ENCODE measurements at regions not wholly inside any gene's neighbourhood (a gene's known extent, or its start where the extent isn't known, plus 50 kb on each side); places are given as distances from the start of the nearest gene placed in this dataset.
A peak's percentile ranks its signal among the peaks of the same experiment; 100 is the strongest.

DNA sequence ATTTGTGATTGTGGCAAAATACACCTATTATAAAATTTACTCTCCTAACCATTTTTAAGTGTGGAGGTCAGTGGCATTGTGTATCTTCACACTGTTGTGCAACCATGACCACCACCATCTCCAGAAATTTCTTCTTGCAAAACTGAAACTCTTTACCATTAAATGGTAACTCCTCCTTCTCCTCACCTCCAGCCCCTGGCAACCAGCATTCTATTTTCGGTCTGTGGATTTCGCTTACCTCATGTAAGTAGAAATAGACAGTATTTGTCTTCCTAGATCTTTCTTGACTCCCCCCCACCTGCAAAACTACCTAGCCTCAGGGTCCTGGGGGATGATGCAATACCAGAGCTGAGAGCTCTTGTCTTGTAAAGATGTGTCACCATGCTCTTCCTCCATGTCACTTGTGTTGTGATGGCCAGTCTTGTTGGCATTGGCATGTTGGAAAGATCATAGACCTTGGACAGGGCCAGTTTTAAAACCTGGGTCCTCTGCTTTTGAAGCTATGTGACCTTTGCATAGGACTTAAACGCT is 71.1 kb upstream of the EMX2 start:
- Histone ChIP-seq H3K36me3 (ENCODE audit: control insufficient read depth, insufficient read depth, low read length) (no peaks in the 10 kb centered on the region), H3K4me3 (ENCODE audit: low read depth, low read length) (no peak overlapping the region), H3K27ac (ENCODE audit: low read depth, low read length) (no peak overlapping the region), H3K27me3 (ENCODE audit: control insufficient read depth, insufficient read depth, low read length) (no peaks in the 10 kb centered on the region), H3K4me1 (ENCODE audit: control insufficient read depth, insufficient read depth, low read length) (no peaks in the 10 kb centered on the region), H3K9me3 (ENCODE audit: control insufficient read depth, insufficient read depth, low read length) (no peaks in the 10 kb centered on the region), H3K9ac (ENCODE audit: low read depth, low read length) (no peak overlapping the region)

- Histone ChIP-seq H3K36me3 (ENCODE audit: control insufficient read depth, insufficient read depth, low read length) (no peaks in the 10 kb centered on the region), H3K4me3 (ENCODE audit: low read depth, low read length) (no peak overlapping the region), H3K9ac (ENCODE audit: low read depth, low read length) (no peak overlapping the region), H3K9me3 (ENCODE audit: control insufficient read depth, insufficient read depth, low read length) (no peaks in the 10 kb centered on the region), H3K4me1 (ENCODE audit: control insufficient read depth, insufficient read depth, low read length) (no peaks in the 10 kb centered on the region), H3K27ac (ENCODE audit: low read depth, low read length) (no peak overlapping the region), H3K27me3 (ENCODE audit: control insufficient read depth, insufficient read depth, low read length) (no peaks in the 10 kb centered on the region)
Observed at GRCh38 chr10:117470733-117471132, 71.8 kb upstream of the EMX2 start.

GRCh38 chr10:117468665-117469064 is 73.9 kb upstream of the EMX2 start:
- Histone ChIP-seq H3K9ac (ENCODE audit: low read depth, low read length) (no peak overlapping the region), H3K4me3 (ENCODE audit: low read depth, low read length) (no peak overlapping the region), H3K27ac (ENCODE audit: low read depth, low read length) (no peak overlapping the region), H3K36me3 (ENCODE audit: control insufficient read depth, insufficient read depth, low read length) (no peaks in the 10 kb centered on the region), H3K4me1 (ENCODE audit: control insufficient read depth, insufficient read depth, low read length) (no peaks in the 10 kb centered on the region), H3K9me3 (ENCODE audit: control insufficient read depth, insufficient read depth, low read length) (no peaks in the 10 kb centered on the region), H3K27me3 (ENCODE audit: control insufficient read depth, insufficient read depth, low read length) (no peaks in the 10 kb centered on the region)

DNA sequence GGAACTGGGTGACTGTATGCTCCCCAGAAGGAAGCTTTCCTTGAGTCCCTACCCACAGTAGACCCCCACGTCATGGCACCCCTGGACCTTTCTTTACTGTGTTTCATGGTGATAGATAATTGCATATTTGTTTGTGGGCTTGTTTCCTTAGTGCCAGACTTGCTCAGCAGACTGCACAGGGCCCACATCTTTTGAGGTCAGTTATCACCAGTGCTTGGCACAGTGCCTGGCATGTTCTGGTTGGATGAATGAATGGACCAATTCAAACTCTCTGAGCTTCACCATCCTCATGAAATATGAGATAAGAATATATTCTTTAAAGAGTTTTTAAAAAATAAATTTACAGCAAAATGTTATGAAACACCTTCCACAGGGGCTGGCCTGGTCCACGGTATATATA is 78.4 kb upstream of the EMX2 start:
- H3K27ac ChIP-seq (ENCODE audit: low read depth, low read length): no peak overlapping the region
- peaks cover 8% of the 10 kb centered on the region for H3K4me1 ChIP-seq (ENCODE audit: control insufficient read depth, insufficient read depth, low read length)
- no peak overlapping the region for H3K9ac ChIP-seq (ENCODE audit: low read depth, low read length)
- no peaks in the 10 kb centered on the region for H3K36me3 ChIP-seq (ENCODE audit: control insufficient read depth, insufficient read depth, low read length)
- no peaks in the 10 kb centered on the region for H3K9me3 ChIP-seq (ENCODE audit: control insufficient read depth, insufficient read depth, low read length)
- H3K4me3 ChIP-seq (ENCODE audit: low read depth, low read length): no peak overlapping the region
- H3K27me3 ChIP-seq (ENCODE audit: control insufficient read depth, insufficient read depth, low read length): no peaks in the 10 kb centered on the region

GRCh38 chr10:117463545-117463920 is 79.0 kb upstream of the EMX2 start:
- Histone ChIP-seq H3K9ac (ENCODE audit: low read depth, low read length) (no peak overlapping the region), H3K27me3 (ENCODE audit: control insufficient read depth, insufficient read depth, low read length) (no peaks in the 10 kb centered on the region), H3K36me3 (ENCODE audit: control insufficient read depth, insufficient read depth, low read length) (no peaks in the 10 kb centered on the region), H3K27ac (ENCODE audit: low read depth, low read length) (no peak overlapping the region), H3K4me3 (ENCODE audit: low read depth, low read length) (no peak overlapping the region), H3K9me3 (ENCODE audit: control insufficient read depth, insufficient read depth, low read length) (no peaks in the 10 kb centered on the region), H3K4me1 (ENCODE audit: control insufficient read depth, insufficient read depth, low read length) (peaks cover 8% of the 10 kb centered on the region)

GRCh38 chr10:117462816-117463544 is 79.6 kb upstream of the EMX2 start:
- no peaks in the 10 kb centered on the region for H3K36me3 ChIP-seq (ENCODE audit: control insufficient read depth, insufficient read depth, low read length)
- no peaks in the 10 kb centered on the region for H3K27me3 ChIP-seq (ENCODE audit: control insufficient read depth, insufficient read depth, low read length)
- H3K4me3 ChIP-seq (ENCODE audit: low read depth, low read length): no peak overlapping the region
- H3K9ac ChIP-seq (ENCODE audit: low read depth, low read length): no peak overlapping the region
- H3K4me1 ChIP-seq (ENCODE audit: control insufficient read depth, insufficient read depth, low read length): peaks cover 8% of the 10 kb centered on the region
- no peaks in the 10 kb centered on the region for H3K9me3 ChIP-seq (ENCODE audit: control insufficient read depth, insufficient read depth, low read length)
- no peak overlapping the region for H3K27ac ChIP-seq (ENCODE audit: low read depth, low read length)

DNA sequence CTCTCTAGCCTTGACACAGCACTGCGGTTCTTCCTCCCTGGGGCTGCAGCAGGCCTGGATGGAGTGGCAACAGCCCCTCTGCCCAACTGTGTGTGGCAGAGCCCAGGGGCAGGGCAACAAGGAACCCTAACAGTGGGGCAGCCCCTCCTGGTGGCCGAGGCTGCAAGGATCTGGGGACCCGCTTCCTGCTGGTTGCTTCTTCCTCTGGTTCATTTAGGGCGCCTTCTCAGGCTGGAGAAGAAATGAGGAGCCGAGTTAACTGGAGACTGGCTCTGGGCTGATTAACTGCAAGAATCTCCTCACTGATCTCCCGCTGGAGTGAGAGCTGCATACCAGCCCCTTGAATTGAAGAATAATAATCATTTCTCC is 80.1 kb upstream of the EMX2 start:
- Histone ChIP-seq H3K4me1 (ENCODE audit: control insufficient read depth, insufficient read depth, low read length) (peaks cover 8% of the 10 kb centered on the region), H3K4me3 (ENCODE audit: low read depth, low read length) (no peak overlapping the region), H3K36me3 (ENCODE audit: control insufficient read depth, insufficient read depth, low read length) (no peaks in the 10 kb centered on the region), H3K9ac (ENCODE audit: low read depth, low read length) (no peak overlapping the region), H3K27me3 (ENCODE audit: control insufficient read depth, insufficient read depth, low read length) (no peaks in the 10 kb centered on the region), H3K27ac (ENCODE audit: low read depth, low read length) (peak overlapping the region; percentile 10), H3K9me3 (ENCODE audit: control insufficient read depth, insufficient read depth, low read length) (no peaks in the 10 kb centered on the region)

DNA sequence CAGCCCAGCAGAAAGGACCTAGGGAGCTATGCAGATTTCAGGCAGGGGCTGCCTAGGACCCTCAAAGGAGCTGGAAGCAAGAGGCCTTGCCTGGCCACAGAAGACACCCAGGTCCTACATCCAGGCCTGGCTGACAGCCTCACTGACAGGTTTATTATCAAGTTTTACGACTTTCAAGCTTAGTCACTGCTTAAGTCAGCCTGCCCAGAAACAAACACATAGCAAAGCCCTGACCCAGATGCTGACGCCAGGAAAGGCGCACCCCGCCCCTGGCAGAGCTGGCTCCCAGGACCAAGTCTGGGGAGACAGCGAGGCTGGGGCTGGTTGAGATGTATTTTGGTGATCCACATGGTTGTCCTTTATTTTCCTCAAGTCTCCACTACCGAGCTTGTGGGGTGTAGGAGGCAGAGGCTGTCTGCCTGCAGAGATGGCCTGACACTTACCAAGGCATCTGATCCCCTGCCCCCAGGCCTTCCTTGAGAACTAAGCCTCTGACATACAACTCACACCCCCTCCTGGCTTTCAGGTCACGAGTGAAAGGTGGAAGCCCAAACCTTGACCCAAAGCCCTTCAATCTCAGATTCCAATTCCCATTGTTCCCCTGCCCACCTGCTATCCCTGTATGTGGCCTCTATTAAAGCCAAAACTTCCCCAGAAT is 80.7 kb upstream of the EMX2 start:
- Histone ChIP-seq H3K36me3 (ENCODE audit: control insufficient read depth, insufficient read depth, low read length) (no peaks in the 10 kb centered on the region), H3K9me3 (ENCODE audit: control insufficient read depth, insufficient read depth, low read length) (no peaks in the 10 kb centered on the region), H3K27ac (ENCODE audit: low read depth, low read length) (peak overlapping the region; percentile 10), H3K4me3 (ENCODE audit: low read depth, low read length) (no peak overlapping the region), H3K9ac (ENCODE audit: low read depth, low read length) (no peak overlapping the region), H3K4me1 (ENCODE audit: control insufficient read depth, insufficient read depth, low read length) (peaks cover 8% of the 10 kb centered on the region), H3K27me3 (ENCODE audit: control insufficient read depth, insufficient read depth, low read length) (no peaks in the 10 kb centered on the region)

DNA sequence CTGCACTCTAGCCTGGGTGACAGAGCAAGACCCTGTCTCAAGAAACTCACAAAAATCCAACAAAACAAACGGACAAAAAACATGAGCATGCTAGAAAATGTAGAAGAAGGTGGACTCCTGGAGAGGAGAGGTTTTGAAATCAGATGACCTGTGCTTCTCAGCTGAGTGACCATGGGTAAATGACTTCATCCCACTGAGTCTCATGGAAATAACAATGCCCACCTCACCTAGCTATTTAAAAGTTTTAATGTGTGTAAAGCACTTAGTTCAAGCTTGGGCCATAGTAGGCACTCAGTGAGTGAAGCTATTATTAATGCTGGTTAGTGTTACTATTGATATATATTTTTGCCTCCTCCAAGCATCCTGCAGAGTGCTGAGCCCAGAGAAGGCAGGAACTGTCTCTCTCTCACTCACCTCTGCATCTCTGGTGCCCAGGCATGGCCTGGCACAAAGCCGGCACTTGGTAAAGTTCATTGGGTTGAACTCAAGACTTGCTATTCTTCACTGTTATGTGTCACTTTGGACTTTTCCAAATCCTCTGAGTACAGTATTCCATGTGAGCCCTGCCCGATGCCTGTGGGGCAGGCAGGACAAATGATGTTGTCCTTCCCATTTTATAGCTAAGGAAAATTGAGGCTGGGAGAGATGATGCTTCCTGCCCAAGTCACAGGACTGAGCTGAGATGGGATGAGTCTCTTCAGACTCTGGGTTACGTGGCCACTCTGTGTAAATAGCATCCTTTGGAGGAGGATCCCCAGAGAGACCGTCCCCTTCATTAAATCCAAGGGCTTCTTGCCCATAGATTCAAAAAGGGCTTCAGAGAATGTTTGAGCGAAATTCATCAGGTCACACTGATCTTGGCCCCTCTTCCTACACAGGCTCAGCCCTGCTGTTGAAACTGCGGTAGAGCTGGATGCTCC is 81.4 kb upstream of the EMX2 start:
- H3K9me3 ChIP-seq (ENCODE audit: control insufficient read depth, insufficient read depth, low read length): no peaks in the 10 kb centered on the region
- H3K27me3 ChIP-seq (ENCODE audit: control insufficient read depth, insufficient read depth, low read length): no peaks in the 10 kb centered on the region
- no peak overlapping the region for H3K4me3 ChIP-seq (ENCODE audit: low read depth, low read length)
- no peaks in the 10 kb centered on the region for H3K36me3 ChIP-seq (ENCODE audit: control insufficient read depth, insufficient read depth, low read length)
- H3K4me1 ChIP-seq (ENCODE audit: control insufficient read depth, insufficient read depth, low read length): peaks cover 8% of the 10 kb centered on the region
- no peak overlapping the region for H3K27ac ChIP-seq (ENCODE audit: low read depth, low read length)
- no peak overlapping the region for H3K9ac ChIP-seq (ENCODE audit: low read depth, low read length)

DNA sequence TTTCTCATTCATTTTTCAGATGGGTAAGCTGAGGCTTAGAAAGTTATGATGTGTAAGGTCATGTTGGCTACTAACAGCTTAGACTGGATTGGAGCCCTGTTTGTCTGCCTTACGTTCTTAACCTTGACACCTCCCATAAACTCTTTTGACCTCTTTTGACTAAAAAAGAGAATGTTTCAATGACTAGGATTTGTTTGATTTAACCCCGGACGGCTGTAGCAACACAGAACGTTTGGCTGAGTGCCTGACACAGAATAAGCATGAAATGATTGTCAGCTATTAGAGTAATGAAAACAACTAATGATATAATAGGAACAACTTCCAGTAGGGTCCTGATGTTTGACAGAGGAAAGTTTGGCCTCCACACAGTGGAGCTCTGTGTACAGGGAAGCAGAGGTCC is 83.3 kb upstream of the PDZD8 start:
- H3K4me3 ChIP-seq (ENCODE audit: low read depth, low read length): no peak overlapping the region
- H3K4me1 ChIP-seq (ENCODE audit: control insufficient read depth, insufficient read depth, low read length): peaks cover 8% of the 10 kb centered on the region
- no peaks in the 10 kb centered on the region for H3K9me3 ChIP-seq (ENCODE audit: control insufficient read depth, insufficient read depth, low read length)
- no peak overlapping the region for H3K27ac ChIP-seq (ENCODE audit: low read depth, low read length)
- H3K27me3 ChIP-seq (ENCODE audit: control insufficient read depth, insufficient read depth, low read length): no peaks in the 10 kb centered on the region
- no peak overlapping the region for H3K9ac ChIP-seq (ENCODE audit: low read depth, low read length)
- H3K36me3 ChIP-seq (ENCODE audit: control insufficient read depth, insufficient read depth, low read length): no peaks in the 10 kb centered on the region

DNA sequence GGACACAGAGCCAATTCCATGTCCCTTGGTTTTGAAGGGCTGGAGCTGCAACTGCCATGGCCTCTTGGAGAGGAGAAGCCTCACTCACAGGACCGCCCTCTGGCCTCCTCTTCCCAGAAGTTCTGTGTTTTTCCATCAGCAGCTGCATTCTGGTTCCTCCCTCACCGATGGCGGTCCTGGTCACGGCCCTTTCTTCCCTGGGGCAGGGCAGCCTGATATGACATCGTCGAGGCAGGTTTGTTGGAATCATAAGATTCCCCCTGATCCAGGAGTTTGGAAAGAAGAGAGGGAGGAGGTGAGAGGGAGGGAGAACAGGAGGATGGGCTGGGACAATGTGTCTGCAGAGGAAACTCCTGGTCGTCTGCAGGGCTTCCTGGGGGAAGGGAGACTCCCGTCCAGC is 82.7 kb upstream of the PDZD8 start:
- no peak overlapping the region for H3K9ac ChIP-seq (ENCODE audit: low read depth, low read length)
- peaks cover 8% of the 10 kb centered on the region for H3K4me1 ChIP-seq (ENCODE audit: control insufficient read depth, insufficient read depth, low read length)
- no peaks in the 10 kb centered on the region for H3K27me3 ChIP-seq (ENCODE audit: control insufficient read depth, insufficient read depth, low read length)
- no peak overlapping the region for H3K27ac ChIP-seq (ENCODE audit: low read depth, low read length)
- H3K36me3 ChIP-seq (ENCODE audit: control insufficient read depth, insufficient read depth, low read length): no peaks in the 10 kb centered on the region
- no peak overlapping the region for H3K4me3 ChIP-seq (ENCODE audit: low read depth, low read length)
- peaks cover 2% of the 10 kb centered on the region; the same call in 1 of the 2 replicates for H3K9me3 ChIP-seq (ENCODE audit: control insufficient read depth, insufficient read depth, low read length)

All from HUES48 (cell line).